HG02759 (cell line): ENCODE measurements at regions not wholly inside any gene's neighbourhood (a gene's known extent, or its start where the extent isn't known, plus 50 kb on each side); places are given as distances from the start of the nearest gene placed in this dataset.

Source experiments
- ATAC-seq: cut with Tn5 transposase; IDR thresholded peaks from one replicate; pipeline ENCODE4 v1.9.1; 2021; ENCODE audit warnings: mild to moderate bottlenecking, moderate library complexity; ENCODE audit not compliant: unreplicated experiment

GRCh38 chr3:43183456-43183855 is 77.6 kb upstream of the POMGNT2 start:
- no peak for ATAC-seq

GRCh38 chr3:43181202-43181821 is 75.4 kb upstream of the POMGNT2 start:
- ATAC-seq = peak; percentile 68

GRCh38 chr3:43180694-43181093 is 74.8 kb upstream of the POMGNT2 start:
- ATAC-seq = peak; percentile 16

- no peak for ATAC-seq
These were observed 74.1 kb upstream of the POMGNT2 start for GRCh38 chr3:43180027-43180426.

GRCh38 chr3:43178891-43179366 is 73.0 kb upstream of the POMGNT2 start:
- ATAC-seq = no peak

GRCh38 chr3:43177085-43177484 is 71.2 kb upstream of the POMGNT2 start:
- no peak for ATAC-seq

GRCh38 chr3:43176666-43177065 is 70.8 kb upstream of the POMGNT2 start:
- no peak for ATAC-seq

- no peak for ATAC-seq
These were observed 69.7 kb upstream of the POMGNT2 start for GRCh38 chr3:43175541-43175940.

GRCh38 chr3:43173949-43174348 is 68.1 kb upstream of the POMGNT2 start:
- ATAC-seq = no peak

GRCh38 chr3:43171748-43172147 is 65.9 kb upstream of the POMGNT2 start:
- no peak for ATAC-seq

GRCh38 chr3:43170553-43170952 is 64.7 kb upstream of the POMGNT2 start:
- ATAC-seq = no peak

- ATAC-seq = no peak
These were observed 64.1 kb upstream of the POMGNT2 start for GRCh38 chr3:43169987-43170386.

GRCh38 chr3:43166406-43166805 is 60.5 kb upstream of the POMGNT2 start:
- ATAC-seq = no peak

- no peak for ATAC-seq
These were observed 59.9 kb upstream of the POMGNT2 start for GRCh38 chr3:43165786-43166185.

GRCh38 chr3:43163895-43164493 is 58.1 kb upstream of the POMGNT2 start:
- no peak for ATAC-seq

GRCh38 chr3:43162230-43163084 is 56.6 kb upstream of the POMGNT2 start:
- no peak for ATAC-seq

- no peak for ATAC-seq
These were observed 55.9 kb upstream of the POMGNT2 start for GRCh38 chr3:43161684-43162229.

- ATAC-seq = no peak
These were observed 54.8 kb upstream of the POMGNT2 start for GRCh38 chr3:43160664-43161063.

- ATAC-seq = no peak
These were observed 54.0 kb upstream of the POMGNT2 start for GRCh38 chr3:43159876-43160255.

GRCh38 chr3:43159131-43159875 is 53.4 kb upstream of the POMGNT2 start:
- no peak for ATAC-seq
